Islet of Langerhans (tissue), 1 donor: ENCODE measurements at regions not wholly inside any gene's neighbourhood (a gene's known extent, or its start where the extent isn't known, plus 50 kb on each side); places are given as distances from the start of the nearest gene placed in this dataset.

Experiments
- FAIRE-seq: peaks from one replicate; lab custom pipeline; 2011; peaks lifted over from hg19 to GRCh38; lab: Jason Lieb, UNC

- no peak for FAIRE-seq
Observed at GRCh38 chr22:48872271-48873190, 955.1 kb downstream of the BRD1 start.

- no peak for FAIRE-seq
Observed at GRCh38 chr22:48871176-48871840, 956.4 kb downstream of the BRD1 start.

GRCh38 chr22:48870436-48870835 is 957.2 kb downstream of the BRD1 start:
- no peak for FAIRE-seq

- no peak for FAIRE-seq
Observed at GRCh38 chr22:48869788-48870187, 957.9 kb downstream of the BRD1 start.

GRCh38 chr22:48869161-48869560 is 958.5 kb downstream of the BRD1 start:
- no peak for FAIRE-seq

- no peak for FAIRE-seq
Observed at GRCh38 chr22:48868554-48868953, 959.1 kb downstream of the BRD1 start.

- FAIRE-seq = no peak
Observed at GRCh38 chr22:48867891-48868290, 959.8 kb downstream of the BRD1 start.

GRCh38 chr22:48866906-48867681 is 960.6 kb downstream of the BRD1 start:
- FAIRE-seq = no peak

GRCh38 chr22:48864748-48865147 is 962.9 kb downstream of the BRD1 start:
- FAIRE-seq = no peak

GRCh38 chr22:48863965-48864528 is 963.6 kb downstream of the BRD1 start:
- no peak for FAIRE-seq

GRCh38 chr22:48860557-48860956 is 967.1 kb downstream of the BRD1 start:
- FAIRE-seq = no peak

- FAIRE-seq = no peak
Observed at GRCh38 chr22:48858856-48859255, 968.8 kb downstream of the BRD1 start.

- no peak for FAIRE-seq
Observed at GRCh38 chr22:48858121-48858520, 969.6 kb downstream of the BRD1 start.

- FAIRE-seq = no peak
Observed at GRCh38 chr22:48857202-48857805, 970.4 kb downstream of the BRD1 start.

- no peak for FAIRE-seq
Observed at GRCh38 chr22:48856308-48856615, 971.4 kb downstream of the BRD1 start.

- no peak for FAIRE-seq
Observed at GRCh38 chr22:48855593-48856307, 971.9 kb downstream of the BRD1 start.

GRCh38 chr22:48855013-48855412 is 972.7 kb downstream of the BRD1 start:
- FAIRE-seq = no peak

- no peak for FAIRE-seq
Observed at GRCh38 chr22:48853627-48854240, 973.9 kb downstream of the BRD1 start.

GRCh38 chr22:48851933-48852549 is 975.6 kb downstream of the BRD1 start:
- FAIRE-seq = no peak

- no peak for FAIRE-seq
Observed at GRCh38 chr22:48850658-48851287, 976.9 kb downstream of the BRD1 start.
